Stimulated activated naive CD8-positive, alpha-beta T cell treated with anti-CD3 and anti-CD28 coated beads, Interleukin-15, Interleukin-2, amounts not matched to agents 100 U/mL and 50 U/mL, for 24 hours (primary cell): ENCODE measurements at regions not wholly inside any gene's neighbourhood (a gene's known extent, or its start where the extent isn't known, plus 50 kb on each side); places are given as distances from the start of the nearest gene placed in this dataset.

Source experiments
- ATAC-seq: fragments of 150-1000 bp; cut with Tn5 transposase; one replicate; pipeline ENCODE4 v1.10.0; 2021
- DNase-seq: peaks from one replicate; pipeline ENCODE4 v3.0.0; 2021

DNA sequence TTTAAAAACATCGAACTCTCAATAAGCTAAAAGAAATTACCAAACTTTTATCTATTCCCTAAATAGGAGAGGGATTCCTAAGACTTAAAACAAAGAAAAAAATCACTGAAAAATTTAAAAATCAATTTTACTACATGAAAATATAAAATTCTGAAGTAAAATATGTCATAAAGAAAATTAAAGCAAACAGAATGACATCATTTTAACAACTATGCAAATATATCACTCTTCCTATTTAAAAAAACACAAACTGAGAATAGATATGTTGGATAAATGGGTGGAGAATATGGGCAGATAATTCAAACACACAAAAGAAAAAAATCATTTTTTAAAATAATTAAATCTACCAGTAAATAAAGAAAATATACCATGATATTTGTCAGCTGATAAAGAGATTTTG, 510.0 kb downstream of the BCL11B start:
- ATAC-seq = no peak

DNA sequence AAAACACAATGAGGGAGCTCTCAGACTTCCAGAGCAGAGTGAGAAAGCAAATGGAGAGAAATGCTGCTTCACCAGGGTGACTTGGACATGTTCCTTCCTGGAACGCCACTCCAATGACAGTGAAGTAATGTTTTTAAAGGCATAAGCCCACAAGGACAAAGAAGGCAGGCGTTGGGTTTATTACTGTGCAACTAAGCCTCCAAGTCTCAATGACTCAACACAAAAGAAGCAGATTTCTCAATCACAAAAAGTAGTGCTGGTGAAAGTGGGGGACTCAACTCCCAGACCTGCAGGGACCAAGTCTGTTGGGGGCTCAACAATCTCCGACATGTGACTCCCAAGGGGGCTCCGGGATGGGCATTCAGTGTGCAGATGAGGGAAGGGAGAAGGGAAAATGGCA, 505.2 kb downstream of the BCL11B start:
- ATAC-seq = no peak
- DNase-seq = no peak

More for the DNA sequence above, 510.0 kb downstream of the BCL11B start:
- no peak for DNase-seq

DNA sequence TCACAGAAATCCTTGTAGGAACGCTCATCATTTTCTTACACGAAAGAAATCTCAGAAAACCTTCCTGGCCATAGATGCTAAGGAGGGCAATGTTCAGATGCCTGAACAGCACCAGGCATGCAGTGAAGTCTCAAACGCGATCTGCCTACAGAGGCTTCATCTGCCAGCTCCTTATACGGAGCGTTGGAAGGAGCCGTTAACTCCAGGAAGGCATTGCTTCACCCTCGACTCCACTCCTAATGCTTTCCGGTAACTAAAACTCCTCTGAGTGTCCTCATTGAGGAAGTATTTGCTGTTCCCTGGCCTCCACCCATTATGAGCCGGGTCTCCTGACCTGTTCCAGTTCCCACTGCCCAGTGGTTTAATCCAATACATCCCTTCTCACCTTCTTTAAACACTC, 502.7 kb downstream of the BCL11B start:
- ATAC-seq (no peak), DNase-seq (no peak)

DNA sequence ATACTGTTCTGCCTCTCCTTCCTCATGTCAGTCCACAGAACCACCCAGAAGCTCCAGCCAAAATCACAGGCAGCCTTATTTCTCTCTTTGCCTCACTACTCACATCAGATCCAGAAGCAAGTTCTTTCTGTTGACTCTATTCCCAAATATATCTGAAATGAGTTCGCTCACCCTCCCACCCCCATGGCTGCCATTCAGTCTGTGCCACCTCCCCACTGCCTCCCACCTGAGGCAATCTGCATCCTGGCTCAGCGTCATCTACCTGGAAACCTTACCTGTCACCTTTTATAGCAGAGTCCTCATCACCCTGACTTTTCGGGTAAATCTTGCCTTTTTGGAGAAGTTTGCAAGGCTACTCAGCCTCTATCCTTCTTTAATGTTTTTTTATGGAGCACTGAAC, 501.8 kb downstream of the BCL11B start:
- DNase-seq (no peak), ATAC-seq (no peak)

DNA sequence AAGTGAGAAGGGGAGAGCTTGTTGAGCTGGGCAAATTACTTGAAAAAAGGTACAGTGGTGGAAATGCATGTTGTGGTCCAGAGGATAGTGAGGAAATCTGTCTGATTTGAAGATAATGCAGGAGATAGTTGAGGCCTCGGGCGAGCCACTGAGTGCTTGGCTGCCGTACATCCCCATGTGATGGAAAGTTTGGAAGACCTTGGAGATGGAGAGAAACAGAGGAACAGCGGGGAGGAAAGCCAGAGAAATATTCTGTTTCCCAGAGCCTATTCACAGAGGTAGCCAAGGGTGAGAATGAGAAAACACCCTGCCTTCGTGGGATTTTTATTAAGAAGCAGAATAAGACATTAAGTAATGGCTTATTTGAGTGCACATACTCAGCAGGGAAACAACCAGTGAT, 498.2 kb downstream of the BCL11B start:
- ATAC-seq = no peak
- DNase-seq = no peak

DNA sequence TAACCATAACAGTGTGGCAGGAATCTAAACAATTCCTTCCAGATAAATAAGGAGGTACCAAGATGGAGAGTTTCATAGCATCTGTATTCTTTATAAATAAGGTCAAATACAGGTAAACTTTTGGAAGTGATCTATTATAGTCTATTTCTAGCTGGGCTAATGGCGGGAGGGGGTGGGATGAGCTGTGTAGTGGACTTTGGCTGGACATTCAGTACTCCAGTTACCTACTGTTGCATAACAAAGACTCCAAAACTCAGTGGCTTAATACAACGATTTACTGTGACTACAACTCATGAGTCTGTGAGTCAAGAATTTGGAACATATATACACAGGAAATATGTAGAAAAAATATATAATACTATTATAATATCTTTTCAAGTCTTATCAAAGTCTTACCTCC, 496.1 kb downstream of the BCL11B start:
- no peak for DNase-seq
- ATAC-seq = no peak

DNA sequence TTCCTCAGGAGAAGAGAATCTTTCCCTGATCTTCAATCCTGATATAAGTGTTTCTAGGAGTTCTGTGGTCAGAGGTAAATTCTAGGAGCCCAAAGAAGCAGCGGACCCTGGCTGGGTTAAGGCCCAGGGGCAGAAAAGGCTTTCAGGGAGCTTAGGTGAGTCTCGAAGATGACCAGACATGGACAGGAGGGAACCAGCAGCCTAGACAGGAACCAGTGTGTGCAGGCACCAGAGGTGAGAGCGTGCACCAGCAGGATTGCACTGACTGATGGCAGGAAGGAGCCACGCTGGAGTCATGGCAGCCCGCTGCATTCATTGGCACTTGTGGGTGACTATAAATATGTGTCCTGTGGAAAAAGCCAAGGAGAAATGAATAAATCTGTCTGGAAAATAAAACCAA, 489.9 kb downstream of the BCL11B start:
- ATAC-seq = no peak

DNA sequence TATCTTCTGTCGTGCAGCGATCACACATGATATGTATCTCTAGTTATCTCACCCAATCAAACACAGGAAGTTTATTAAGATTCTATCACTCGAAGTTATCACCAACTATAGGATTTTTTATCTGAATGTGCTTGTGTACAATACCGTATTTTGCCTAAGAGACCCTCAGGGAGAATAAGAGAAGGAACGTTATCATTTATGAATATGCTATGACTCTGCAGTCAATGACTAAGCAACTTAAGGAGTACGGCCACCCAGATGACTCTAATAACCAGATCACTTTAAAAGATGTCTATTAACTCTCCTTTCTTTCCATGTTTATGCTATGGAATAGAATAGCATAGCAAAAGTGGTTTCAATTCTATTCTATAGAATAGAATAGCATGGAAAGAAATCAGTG, 486.4 kb downstream of the BCL11B start:
- no peak for DNase-seq
- no peak for ATAC-seq

More for the DNA sequence above, 489.9 kb downstream of the BCL11B start:
- DNase-seq = no peak

DNA sequence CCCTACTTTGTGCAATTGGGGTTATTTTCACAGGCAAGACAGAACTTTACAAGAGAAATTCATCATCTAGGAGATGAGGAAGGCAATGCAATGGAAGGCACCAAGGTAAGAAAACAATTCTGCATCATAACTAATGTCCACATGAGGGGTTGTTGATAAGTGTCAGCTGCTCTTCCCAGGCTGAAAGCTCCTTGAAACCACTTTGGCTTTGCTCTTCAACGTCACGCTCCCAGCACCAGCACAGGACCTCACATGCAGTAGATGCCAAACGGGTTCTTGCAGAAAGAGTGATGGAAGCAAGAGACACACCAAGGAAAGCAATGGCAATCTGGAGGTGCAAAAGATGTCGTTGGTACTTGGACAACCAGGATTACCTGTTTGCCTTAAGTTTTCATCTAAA, 485.5 kb downstream of the BCL11B start:
- ATAC-seq (no peak), DNase-seq (no peak)

DNA sequence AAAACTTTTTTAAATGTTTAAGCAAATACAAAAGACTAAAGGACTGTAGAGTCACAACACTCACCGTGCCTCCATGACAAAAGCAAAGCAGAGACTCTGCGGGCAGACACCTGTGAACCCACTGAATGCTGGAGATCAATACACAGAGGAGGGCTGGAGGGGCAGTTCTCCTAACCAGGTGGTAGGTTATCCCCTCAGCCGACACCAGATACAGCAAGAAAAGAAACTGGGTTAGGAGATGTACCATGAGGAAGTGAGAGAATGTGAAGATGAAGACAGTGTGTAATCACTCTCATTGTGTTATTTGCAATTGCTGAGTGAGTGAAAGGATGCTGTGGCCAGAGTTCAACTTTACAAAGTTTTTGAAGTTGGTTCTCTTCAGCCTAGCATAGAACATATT, 480.3 kb downstream of the BCL11B start:
- DNase-seq (no peak), ATAC-seq (no peak)

DNA sequence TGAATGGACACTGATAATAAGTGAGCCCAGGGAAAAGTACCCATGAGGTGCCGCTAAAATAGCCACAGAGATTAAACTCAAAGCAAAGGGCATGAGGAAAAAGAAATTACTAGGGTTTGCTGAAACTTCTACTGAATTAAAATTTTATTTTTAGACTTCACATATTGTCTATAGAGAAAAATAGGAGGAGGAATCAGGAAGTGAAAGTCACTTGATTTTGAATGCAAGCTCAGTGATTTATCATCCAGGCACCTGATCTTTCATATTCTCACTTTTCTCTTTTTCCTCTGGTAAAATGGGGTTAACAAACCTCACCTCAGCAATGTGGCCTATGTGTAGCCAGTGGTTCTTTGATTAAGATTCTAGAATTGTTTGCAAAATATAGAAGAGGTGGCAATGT, 479.8 kb downstream of the BCL11B start:
- no peak for DNase-seq
- ATAC-seq = no peak

DNA sequence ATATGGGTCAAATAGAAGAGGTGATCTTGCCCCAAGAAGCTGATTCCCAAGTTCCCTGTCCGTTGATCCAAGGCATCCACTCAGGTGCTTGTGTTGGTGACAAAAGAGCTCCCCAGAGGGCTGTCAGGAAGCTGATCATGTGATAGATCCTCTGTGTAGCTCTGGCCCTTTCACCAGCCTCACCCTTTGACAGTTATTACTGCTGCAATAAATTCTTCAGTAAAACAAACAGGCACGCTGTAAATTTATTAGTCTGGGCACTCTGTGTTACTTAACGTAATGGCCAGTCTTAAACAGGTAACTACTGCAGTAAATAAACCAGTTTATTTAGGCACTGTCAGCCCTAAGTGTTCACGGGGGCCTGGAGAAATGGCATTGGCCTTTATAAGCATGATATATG, 473.9 kb downstream of the BCL11B start:
- DNase-seq (no peak), ATAC-seq (no peak)

DNA sequence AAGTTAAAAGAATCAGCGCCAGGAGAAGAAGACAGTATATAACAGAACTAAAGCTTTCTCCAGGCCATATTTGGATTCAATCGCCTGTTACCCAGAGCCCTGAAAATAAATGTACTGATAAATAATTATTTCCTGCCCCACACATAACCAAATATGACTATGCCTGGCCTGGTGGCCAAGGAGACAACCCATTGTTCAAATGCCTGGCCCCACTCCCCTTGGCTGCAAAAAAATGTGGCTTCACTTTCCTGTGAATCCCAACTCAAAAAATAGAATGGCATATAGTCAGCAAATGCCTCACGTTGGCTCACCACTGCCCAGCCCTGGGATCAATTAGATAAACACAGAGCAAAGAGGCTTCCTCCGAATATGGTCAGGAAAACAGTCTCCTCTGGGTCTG, 472.1 kb downstream of the BCL11B start:
- DNase-seq (no peak), ATAC-seq (no peak)

DNA sequence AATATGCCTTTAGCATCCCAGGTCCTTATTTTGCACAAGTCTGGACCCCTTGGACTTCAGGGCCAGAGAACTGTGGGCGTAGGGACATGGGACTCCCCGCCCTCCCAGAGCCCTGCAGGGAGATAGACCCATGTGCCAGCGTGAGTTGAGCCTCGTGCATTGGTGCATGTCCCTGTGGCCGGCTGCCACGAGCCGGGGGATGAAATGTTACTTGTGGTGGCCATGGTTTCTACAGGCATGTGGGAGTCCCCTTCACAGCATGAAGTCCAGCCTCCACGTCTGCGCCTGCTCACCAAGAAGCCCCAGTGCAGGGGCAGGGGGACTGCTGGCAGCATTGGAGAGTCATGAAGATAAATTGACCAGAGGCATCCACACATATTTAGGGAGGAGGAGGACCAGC, 470.0 kb downstream of the BCL11B start:
- DNase-seq (no peak), ATAC-seq (no peak)

DNA sequence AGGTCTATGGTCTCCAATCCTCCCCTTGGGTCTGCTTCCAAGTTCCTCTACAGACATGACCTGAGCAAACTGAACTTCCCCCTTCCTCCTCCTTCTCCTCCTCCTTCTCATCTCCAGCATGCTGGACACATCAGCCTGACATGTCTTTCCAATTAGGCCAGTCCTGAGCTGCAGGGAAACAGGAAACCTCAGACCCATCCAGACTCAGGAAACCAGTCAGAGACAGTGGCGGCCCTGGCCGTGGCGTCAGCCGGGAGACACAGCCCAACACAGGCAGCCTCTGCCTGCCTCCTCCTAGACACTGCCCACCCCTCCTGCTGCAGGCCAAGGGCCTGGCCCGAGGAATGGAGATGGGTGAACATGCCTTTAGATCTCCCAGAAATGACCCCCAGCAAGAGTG, 468.8 kb downstream of the BCL11B start:
- DNase-seq (no peak), ATAC-seq (no peak)

DNA sequence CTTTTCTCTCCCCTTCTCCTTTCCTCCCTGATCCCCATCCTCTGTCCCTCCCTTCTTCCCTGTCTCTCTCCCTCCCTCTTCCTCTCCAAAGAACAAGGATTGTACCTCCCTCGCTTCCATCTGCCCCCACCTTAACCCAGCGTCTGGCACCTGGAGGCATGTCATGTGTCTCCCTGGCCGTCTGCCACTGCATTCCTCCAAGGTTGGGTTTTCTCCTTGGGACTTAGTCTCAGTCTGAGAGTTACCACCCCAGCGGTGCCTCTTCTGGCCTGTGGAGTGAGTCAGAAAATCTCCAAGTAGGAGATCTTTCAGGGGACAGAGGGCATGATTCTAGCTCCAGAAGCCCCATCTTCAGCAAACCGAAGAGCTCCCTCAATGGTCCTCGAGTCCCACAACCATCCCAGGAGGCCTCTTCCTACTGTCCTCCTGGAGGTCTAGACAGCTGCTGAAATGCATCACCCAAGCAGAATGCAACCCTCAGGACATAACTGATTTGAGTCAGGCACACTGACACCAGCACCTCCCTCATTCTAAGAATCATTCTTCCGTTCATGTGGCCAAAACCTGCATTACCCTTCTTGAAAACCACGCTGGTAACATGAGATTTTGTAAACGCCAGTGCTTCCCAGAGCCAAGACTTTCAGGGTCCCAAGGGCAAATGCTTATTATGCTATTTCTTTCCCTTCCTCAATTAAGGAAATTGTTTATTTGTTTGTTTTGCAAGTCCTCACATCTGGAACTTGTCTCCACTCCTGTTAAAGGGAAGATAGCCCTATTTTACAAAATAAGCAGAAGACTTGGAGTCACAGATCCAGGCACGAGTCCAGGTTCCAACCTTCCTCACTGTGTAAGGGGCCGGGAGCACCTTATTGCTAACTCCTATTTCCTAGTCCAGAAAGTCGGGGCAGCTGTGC, 463.2 kb downstream of the BCL11B start:
- no peak for DNase-seq
- no peak for ATAC-seq

DNA sequence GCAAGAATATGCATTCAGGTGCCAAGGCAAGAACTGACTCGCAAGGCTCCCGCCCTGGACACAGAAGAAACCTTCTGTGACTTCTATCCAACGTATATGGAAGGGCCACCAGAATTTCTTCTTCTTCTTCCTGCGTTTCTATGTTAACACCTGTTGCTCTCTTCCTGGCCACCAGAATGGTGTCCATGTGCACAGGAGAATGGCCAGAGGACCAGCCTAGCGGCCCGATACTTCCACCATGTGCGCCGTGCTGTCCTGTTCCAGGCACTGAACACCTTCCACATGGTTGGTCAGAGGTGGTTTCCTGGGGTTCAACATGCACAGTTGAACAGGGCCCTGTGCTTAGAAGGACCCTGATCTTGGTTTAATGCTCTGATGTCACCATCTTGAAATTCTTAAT, 455.8 kb downstream of the BCL11B start:
- ATAC-seq (no peak), DNase-seq (no peak)

DNA sequence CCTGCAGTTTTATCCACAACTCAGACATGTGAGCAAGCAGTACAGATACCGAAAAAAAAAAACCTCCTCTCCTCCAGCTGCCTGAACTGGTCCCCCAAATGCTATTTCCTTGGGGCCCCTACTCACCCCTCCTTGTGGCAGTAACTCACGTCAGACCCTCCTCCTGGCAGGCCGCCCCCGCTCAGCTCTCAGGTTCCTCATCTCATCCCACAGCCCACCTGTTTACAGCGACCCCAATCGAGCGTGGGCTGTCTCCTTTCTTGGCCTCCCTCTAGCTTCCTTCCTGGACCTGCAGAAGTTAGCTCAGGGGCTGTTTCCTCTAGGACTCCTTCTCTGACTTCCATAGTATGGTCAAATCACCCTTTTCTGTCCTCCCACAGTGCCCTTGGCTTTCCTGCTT, 455.3 kb downstream of the BCL11B start:
- DNase-seq (no peak), ATAC-seq (no peak)

DNA sequence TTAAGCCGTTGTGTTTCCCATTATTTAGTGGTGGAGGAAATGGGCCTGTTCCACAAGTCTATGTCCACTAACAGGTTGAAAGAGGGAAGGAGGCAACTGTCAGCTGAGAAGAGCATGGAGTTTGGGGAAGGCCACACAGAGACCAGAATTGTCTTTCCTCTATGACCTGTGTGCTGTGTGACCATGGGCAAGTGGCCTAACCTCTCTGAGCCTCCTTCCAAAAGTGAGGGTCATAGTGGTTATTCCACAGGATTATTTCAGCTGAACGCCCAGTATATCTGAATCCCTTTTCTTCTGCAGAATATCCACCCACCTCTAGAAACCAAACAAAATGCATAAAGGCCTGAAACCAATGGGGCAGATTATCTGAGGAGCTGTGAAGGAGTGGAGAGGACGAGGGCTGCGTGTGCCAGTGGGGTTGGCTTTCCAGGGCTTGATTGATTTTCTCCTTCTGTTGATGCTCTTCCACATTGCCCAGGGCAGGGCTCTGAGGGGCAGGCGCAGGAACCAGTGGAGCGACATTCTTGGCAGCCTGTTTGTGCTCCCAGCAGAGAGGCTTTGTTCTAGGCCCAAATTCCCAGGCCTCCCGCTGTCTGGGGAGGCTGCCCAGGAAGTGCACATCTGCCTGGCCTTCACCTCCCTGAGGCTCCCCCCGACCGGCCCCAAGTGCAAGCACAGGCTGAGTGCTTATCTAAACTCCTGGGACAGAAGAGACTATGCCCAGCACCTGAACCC, 452.7 kb downstream of the BCL11B start:
- DNase-seq (no peak), ATAC-seq (no peak)

DNA sequence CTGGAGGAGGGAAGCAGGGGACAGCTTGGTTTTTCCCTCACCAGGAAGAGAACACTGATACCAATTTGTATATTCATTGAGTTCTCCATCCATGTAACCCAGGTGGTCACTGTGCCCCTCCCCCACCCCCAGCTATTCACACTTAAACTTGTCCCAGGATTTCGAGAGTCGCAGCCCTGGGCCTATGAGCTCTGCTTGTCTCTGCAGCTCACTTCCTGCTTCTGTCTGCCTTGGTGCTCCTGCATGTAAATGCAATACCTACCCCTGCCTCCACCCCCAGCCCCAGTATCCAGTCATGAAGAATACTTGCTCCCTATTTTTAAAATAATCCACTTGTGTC, 452.2 kb downstream of the BCL11B start:
- ATAC-seq = no peak
- no peak for DNase-seq

DNA sequence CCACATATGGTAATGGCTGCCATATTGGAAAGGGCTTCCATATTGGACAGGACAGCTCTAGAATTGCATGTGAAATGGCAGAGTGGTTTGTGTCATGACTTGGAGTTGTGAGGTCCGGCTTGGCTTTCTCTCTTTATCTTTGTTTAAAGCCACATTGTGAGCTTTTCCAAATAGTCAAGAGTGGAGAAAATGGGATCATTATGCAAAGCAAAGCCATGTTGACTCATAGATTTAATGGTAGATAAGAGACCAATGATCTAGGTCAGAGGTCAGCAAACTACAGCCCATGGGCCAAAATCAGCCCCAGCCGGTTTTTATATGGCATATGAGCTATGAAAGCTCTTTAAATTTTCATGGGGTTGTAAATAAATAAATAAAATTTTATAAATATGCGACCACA, 449.1 kb downstream of the BCL11B start:
- no peak for DNase-seq
- no peak for ATAC-seq

DNA sequence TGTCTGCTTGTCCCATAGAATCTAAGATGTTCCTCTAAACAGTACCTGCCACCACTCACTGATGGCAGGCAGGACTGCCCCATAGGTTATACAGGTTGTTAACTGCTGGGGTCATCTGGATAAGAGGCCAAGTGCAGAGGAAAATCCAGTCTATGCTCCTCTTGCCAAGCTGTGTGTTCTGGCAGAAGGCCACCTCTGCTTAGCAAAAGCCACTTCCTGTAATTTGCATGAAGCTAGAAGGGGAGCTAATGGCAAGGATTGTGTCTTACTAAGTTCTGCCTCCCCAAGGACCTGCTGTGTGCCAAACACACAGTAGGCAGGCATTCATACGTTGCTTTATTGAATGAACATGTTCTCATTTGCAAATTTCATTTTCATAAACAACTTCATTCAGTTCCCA, 445.4 kb downstream of the BCL11B start:
- ATAC-seq (no peak), DNase-seq (no peak)

DNA sequence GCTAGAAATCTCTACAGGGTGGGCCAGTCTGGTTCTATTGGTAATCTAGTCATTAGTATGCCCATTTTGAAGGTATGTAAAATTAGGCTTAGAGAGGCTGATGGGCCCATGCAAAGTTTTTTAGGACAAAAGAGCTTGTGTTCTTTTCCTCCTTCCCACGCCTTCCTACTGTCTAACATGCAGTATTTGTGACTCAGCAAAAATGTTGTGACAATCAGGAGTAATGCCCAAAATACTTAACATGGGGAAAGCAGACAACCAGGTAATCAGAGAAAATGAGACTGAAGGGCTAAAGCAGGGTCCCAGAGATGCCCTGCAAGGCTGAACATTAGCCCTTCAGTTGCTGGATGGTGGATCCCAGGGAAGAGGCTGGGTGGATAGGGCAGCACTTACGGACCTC, 437.9 kb downstream of the BCL11B start:
- ATAC-seq (no peak), DNase-seq (no peak)
